H1 (cell line): ENCODE measurements at regions not wholly inside any gene's neighbourhood (a gene's known extent, or its start where the extent isn't known, plus 50 kb on each side); places are given as distances from the start of the nearest gene placed in this dataset.

Experiments used
- CTCF ChIA-PET: fragments of 300-600 bp; sonication (Branson Sonifier 250); formaldehyde crosslinking; loops from one replicate; lab custom pipeline; 2021; ENCODE audit not compliant: partially characterized antibody; lab: Charles Lee
- POLR2A ChIA-PET: fragments of 300-600 bp; sonication (Branson Sonifier 250); formaldehyde crosslinking; loops from one replicate; lab custom pipeline; 2021; ENCODE audit warnings: inconsistent platforms; ENCODE audit not compliant: partially characterized antibody; lab: Charles Lee
- DNase-seq, 2 experiments: peaks; one replicate each; pipeline versions ENCODE4 v3.0.0 to v3.0.0-alpha.2; 2010 to 2022; ENCODE audit warnings: low spot score in 2 of 2, low read depth in 1 of 2, mixed read lengths in 1 of 2
- FAIRE-seq: peaks from 2 replicates; lab custom pipeline; 2011; peaks lifted over from hg19 to GRCh38; lab: Jason Lieb, UNC
- H2AFZ ChIP-seq: 2 replicates; pipeline ENCODE4 v1.8.1; 2012; ENCODE audit warnings: low read length, inconsistent platforms
- H2AK5ac ChIP-seq: 2 replicates; pipeline ENCODE4 v1.6.1; 2013; ENCODE audit warnings: low read depth, low read length
- H2BK120ac ChIP-seq: replicated peaks from 2 replicates; pipeline ENCODE3; 2013; ENCODE audit warnings: low read depth, low read length, inconsistent platforms
- H2BK12ac ChIP-seq: 2 replicates; pipeline ENCODE4 v1.6.1; 2013; ENCODE audit warnings: low read depth, low read length
- H2BK15ac ChIP-seq: 2 replicates; pipeline ENCODE4 v1.6.1; 2013; ENCODE audit warnings: low read length
- H2BK20ac ChIP-seq: 2 replicates; pipeline ENCODE4 v1.6.1; 2013; ENCODE audit warnings: low read length
- H2BK5ac ChIP-seq: 2 replicates; pipeline ENCODE4 v1.6.1; 2013; ENCODE audit warnings: low read depth, low read length
- H3K14ac ChIP-seq: 2 replicates; pipeline ENCODE4 v1.6.1; 2013; ENCODE audit warnings: inconsistent platforms; ENCODE audit not compliant: insufficient read length
- H3K18ac ChIP-seq: 2 replicates; pipeline ENCODE4 v1.6.1; 2013; ENCODE audit warnings: low read length; ENCODE audit errors: extremely low read depth
- H3K23ac ChIP-seq: 2 replicates; pipeline ENCODE4 v1.6.1; 2013; ENCODE audit warnings: inconsistent platforms; ENCODE audit not compliant: insufficient read length
- H3K23me2 ChIP-seq: 2 replicates; pipeline ENCODE4 v1.6.1; 2013; ENCODE audit warnings: low read depth, low read length
- H3K27ac ChIP-seq: 2 replicates; pipeline ENCODE4 v1.6.1; 2011; ENCODE audit warnings: low read depth, low read length, inconsistent platforms
- H3K27me3 ChIP-seq, 4 experiments: replicated peaks in 1 of 4; 1 replicate in 1 of 4; 2 replicates in 3 of 4; pipeline versions ENCODE4 v1.6.1 to v1.8.1; 2011 to 2013; ENCODE audit warnings: low read length in 3 of 4, mild to moderate bottlenecking in 3 of 4, inconsistent platforms in 2 of 4, mixed read lengths in 2 of 4, moderate library complexity in 1 of 4; ENCODE audit not compliant: control insufficient read depth in 3 of 4, insufficient read depth in 3 of 4; ENCODE audit errors: extremely low read depth in 1 of 4
- H3K36me3 ChIP-seq, 4 experiments: 2 replicates each; pipeline versions ENCODE4 v1.6.1 to v1.8.1; 2011 to 2013; ENCODE audit warnings: mild to moderate bottlenecking in 4 of 4, low read length in 3 of 4, moderate library complexity in 2 of 4, control low read depth in 1 of 4, inconsistent platforms in 1 of 4; ENCODE audit not compliant: insufficient read depth in 4 of 4, control insufficient read depth in 2 of 4
- H3K4ac ChIP-seq: replicated peaks from 2 replicates; pipeline ENCODE3; 2013; ENCODE audit warnings: low read length, low read depth, mixed read lengths, inconsistent platforms; ENCODE audit not compliant: insufficient read length
- H3K4me1 ChIP-seq, 4 experiments: replicated peaks in 1 of 4; 1 replicate in 1 of 4; 2 replicates in 3 of 4; pipeline versions ENCODE4 v1.6.1 to v1.8.1; 2011 to 2013; ENCODE audit warnings: low read length in 3 of 4, inconsistent platforms in 2 of 4, mixed read lengths in 1 of 4; ENCODE audit not compliant: insufficient read depth in 4 of 4, control insufficient read depth in 3 of 4
- H3K4me2 ChIP-seq, 2 experiments: 2 replicates each; pipeline versions ENCODE4 v1.6.1 to v1.8.1; 2011 to 2013; ENCODE audit warnings: low read depth in 2 of 2, low read length in 2 of 2, control low read depth in 1 of 2, inconsistent platforms in 1 of 2, mild to moderate bottlenecking in 1 of 2; ENCODE audit not compliant: insufficient read depth in 1 of 2
- H3K4me3 ChIP-seq, 4 experiments: fragments of 200-600, 300-600 bp in 1 of 4; sonication (generic), shearing (Covaris generic), sonication (Bioruptor Twin) in 1 of 4; 2 replicates each; pipeline versions ENCODE4 v1.5.1 to v1.8.1; 2011 to 2016; ENCODE audit warnings: low read length in 4 of 4, low read depth in 3 of 4, control low read depth in 2 of 4, inconsistent platforms in 2 of 4, mild to moderate bottlenecking in 2 of 4, mixed read lengths in 1 of 4, moderate library complexity in 1 of 4; ENCODE audit not compliant: insufficient read depth in 2 of 4; ENCODE audit errors: extremely low read depth in 1 of 4
- H3K56ac ChIP-seq: replicated peaks from 2 replicates; pipeline ENCODE3; 2013; ENCODE audit warnings: low read depth, mild to moderate bottlenecking, mixed read lengths, low read length, inconsistent platforms; ENCODE audit not compliant: insufficient read length
- H3K79me1 ChIP-seq: 2 replicates; pipeline ENCODE4 v1.6.1; 2013; ENCODE audit warnings: low read depth, low read length, control low read depth
- H3K79me2 ChIP-seq, 2 experiments: 2 replicates each; pipeline versions ENCODE4 v1.6.1 to v1.8.1; 2012 to 2013; ENCODE audit warnings: low read length in 2 of 2, mild to moderate bottlenecking in 2 of 2, inconsistent platforms in 1 of 2; ENCODE audit not compliant: insufficient read depth in 2 of 2, control insufficient read depth in 1 of 2
- H3K9ac ChIP-seq, 4 experiments: replicated peaks in 1 of 4; 1 replicate in 1 of 4; 2 replicates in 3 of 4; pipeline versions ENCODE4 v1.6.1 to v1.8.1; 2011 to 2013; ENCODE audit warnings: low read depth in 3 of 4, low read length in 3 of 4, control low read depth in 2 of 4, mild to moderate bottlenecking in 2 of 4, moderate library complexity in 2 of 4, inconsistent platforms in 1 of 4; ENCODE audit errors: extremely low read depth in 1 of 4
- H3K9me3 ChIP-seq, 2 experiments: 2 replicates each; pipeline versions ENCODE4 v1.6.1 to v1.8.1; 2012 to 2013; ENCODE audit warnings: mild to moderate bottlenecking in 2 of 2, moderate library complexity in 2 of 2, control low read depth in 1 of 2, inconsistent platforms in 1 of 2, low read depth in 1 of 2, low read length in 1 of 2, mixed read lengths in 1 of 2; ENCODE audit not compliant: insufficient read depth in 2 of 2
- H4K20me1 ChIP-seq, 2 experiments: replicated peaks in 1 of 2; 2 replicates each; pipeline versions ENCODE3 to v1.8.1; 2011 to 2013; ENCODE audit warnings: inconsistent platforms in 2 of 2, low read length in 2 of 2, mild to moderate bottlenecking in 1 of 2; ENCODE audit not compliant: insufficient read depth in 2 of 2, control insufficient read depth in 1 of 2
- H4K5ac ChIP-seq: 2 replicates; pipeline ENCODE4 v1.6.1; 2013; ENCODE audit warnings: low read length, low read depth, mixed read lengths, inconsistent platforms; ENCODE audit not compliant: insufficient read length
- H4K8ac ChIP-seq: 2 replicates; pipeline ENCODE4 v1.8.0; 2013; ENCODE audit warnings: mild to moderate bottlenecking, moderate library complexity, low read length, inconsistent platforms; ENCODE audit not compliant: insufficient read depth; ENCODE audit errors: extremely low read depth
- H4K91ac ChIP-seq: replicated peaks from 2 replicates; pipeline ENCODE3; 2013; ENCODE audit warnings: low read length, mixed read lengths, inconsistent platforms; ENCODE audit not compliant: insufficient read length
- CEBPB ChIP-seq: IDR thresholded peaks from 2 replicates; pipeline ENCODE4 v1.6.1; 2012; ENCODE audit warnings: low read depth, low read length
- KDM4A ChIP-seq: IDR thresholded peaks from one replicate; pipeline ENCODE4 v1.7.1; 2012; ENCODE audit warnings: low read depth, mild to moderate bottlenecking, moderate library complexity, low read length, inconsistent platforms; ENCODE audit not compliant: severe bottlenecking
- SIX5 ChIP-seq: IDR thresholded peaks from 2 replicates; pipeline ENCODE4 v1.6.1; 2011; ENCODE audit warnings: mild to moderate bottlenecking, low read depth, low read length
- YY1 ChIP-seq: IDR thresholded peaks from 2 replicates; pipeline ENCODE4 v1.6.1; 2011; ENCODE audit warnings: low read depth, mild to moderate bottlenecking, low read length
- WGBS, 2 experiments: shearing (Covaris generic) in 1 of 2; methylation state at CpG; one replicate each; pipeline versions ENCODE4 v1.1.6 to v1.1.7; 2013 to 2015; ENCODE audit warnings: low lambda C conversion rate in 2 of 2, mixed read lengths in 2 of 2, inconsistent platforms in 1 of 2, low coverage in 1 of 2, missing lambda C conversion rate in 1 of 2; ENCODE audit not compliant: insufficient replicate concordance in 2 of 2, insufficient coverage in 1 of 2, insufficient read length in 1 of 2; ENCODE audit errors: extremely low coverage in 1 of 2, missing lambda C conversion rate in 1 of 2; 5-methylcytosine and 5-hydroxymethylcytosine counted together

- DNase-seq (no peak), FAIRE-seq (no peak)
- Histone ChIP-seq H3K4ac (no peak overlapping the region), H3K27me3 (no peaks in the 10 kb centered on the region), H3K79me1 (peaks cover 17% of the 10 kb centered on the region), H2BK15ac (no peak overlapping the region), H3K79me2 (peaks cover 4 to 69% of the 10 kb centered on the region in 2 experiments; a peak in 3 of 4 replicates), H3K56ac (no peak overlapping the region), H2BK12ac (peak overlapping the region; percentile 75; the same call in 1 of the 2 replicates), H2AK5ac (0 out of 2 replicates have a peak overlapping the region, but pooled peaks have one; percentile 82), H3K14ac (no peak overlapping the region), H4K91ac (no peak overlapping the region), H3K23ac (no peak overlapping the region), H4K8ac (no peak overlapping the region), H4K20me1 (peaks cover 0 to 2% of the 10 kb centered on the region in 2 experiments), H3K4me3 (no peak overlapping the region), H3K4me2 (peak overlapping the region in 1 of 2 experiments; percentile 24; a peak in 1 of 4 replicates), H3K9ac (no peak overlapping the region), H2BK20ac (no peak overlapping the region), H2AFZ (no peak overlapping the region), H2BK120ac (no peak overlapping the region), H3K36me3 (peaks cover 0 to 2% (median 0%) of the 10 kb centered on the region in 4 experiments; a peak in 1 of 8 replicates), H4K5ac (no peak overlapping the region), H3K18ac (no peak overlapping the region), H3K9me3 (no peaks in the 10 kb centered on the region), H3K27ac (no peak overlapping the region; the same call in 1 of the 2 replicates), H3K23me2 (no peaks in the 10 kb centered on the region), H3K4me1 (peaks cover 6 to 14% (median 10%) of the 10 kb centered on the region in 4 experiments), H2BK5ac (peak overlapping the region; percentile 44; the same call in 1 of the 2 replicates)
- ChIA-PET CTCF (interaction anchor here (0.6 to 2.4 kb wide), 3 partner anchors 12 to 66 kb away, joined by 4 to 5 read pairs (median 4); no protein-coding TSS in a partner anchor), POLR2A (interaction anchor here (0.9 to 1.0 kb wide), 2 partner anchors 10 to 17 kb away, joined by 3 to 4 read pairs; no protein-coding TSS in a partner anchor)
- 89% methylated on average over 15 of the region's 15 CpGs; no CpG with 5 or more reads in 1 of the 2 experiments for WGBS, 2 experiments
- TF ChIP-seq SIX5 (no peak), YY1 (no peak), KDM4A (no peak), CEBPB (0 out of 2 replicates have a peak, but pooled peaks have one; percentile 52)
Observed at GRCh38 chr3:42032693-42033349, 58.3 kb upstream of the TRAK1 start.
